ENCODE measurements at regions not wholly inside any gene's neighbourhood (a gene's known extent, or its start where the extent isn't known, plus 50 kb on each side); places are given as distances from the start of the nearest gene placed in this dataset.

GRCh38 chr11:115036406-115037180 is 358.3 kb downstream of the NXPE2 start:
- Histone ChIP-seq H3K27me3 (ENCODE audit: insufficient read depth, low read length) (no peaks in the 10 kb centered on the region), H3K4me1 (ENCODE audit: control insufficient read depth in 1 of 2, insufficient read depth in 2 of 2, low read length in 2 of 2) (no peaks in the 10 kb centered on the region), H3K9ac (ENCODE audit: low read length) (no peak overlapping the region), H3K36me3 (ENCODE audit: control insufficient read depth in 1 of 2, insufficient read depth in 2 of 2, low read length in 2 of 2) (no peaks in the 10 kb centered on the region), H3K27ac (ENCODE audit: low read depth, low read length) (no peak overlapping the region), H3K9me3 (ENCODE audit: control insufficient read depth in 1 of 2, insufficient read depth in 1 of 2, low read depth in 1 of 2, low read length in 2 of 2) (peaks cover 0 to 4% of the 10 kb centered on the region in 2 experiments; a peak in 2 of 4 replicates), H3K9me2 (ENCODE audit: insufficient read depth) (no peaks in the 10 kb centered on the region), H4K20me1 (ENCODE audit: insufficient read depth) (no peaks in the 10 kb centered on the region), H3K4me2 (ENCODE audit: low read length) (no peak overlapping the region), H3K4me3 (replicated peaks in 1 of 2; ENCODE audit: low read depth in 1 of 2, low read length in 2 of 2) (no peak overlapping the region), H2AFZ (ENCODE audit: low read depth, low read length, poor library complexity, severe bottlenecking) (no peak overlapping the region), H3K79me2 (ENCODE audit: insufficient read depth, low read length) (no peaks in the 10 kb centered on the region)
- ATAC-seq (no peak), DNase-seq (ENCODE audit: low read depth, low spot score) (no peak)
- TF ChIP-seq ELF1 (IDR thresholded peaks at IDR 0.05; ENCODE audit: borderline replicate concordance, low read depth), result no peak
- no peak for TF ChIP-seq YY1 (IDR thresholded peaks at IDR 0.05; ENCODE audit: extremely low read depth, insufficient replicate concordance, low read depth, low read length)
- no peak for TF ChIP-seq EZH2 (IDR thresholded peaks at IDR 0.05)
- no peak for TF ChIP-seq SRF (IDR thresholded peaks at IDR 0.05; ENCODE audit: low read depth)
- TF ChIP-seq ZBTB33 (IDR thresholded peaks at IDR 0.05; ENCODE audit: extremely low read depth, insufficient replicate concordance, low read length), result no peak
- TF ChIP-seq POLR2AphosphoS5 (IDR thresholded peaks at IDR 0.05; ENCODE audit: low read depth, low read length), result no peak
- no peak for TF ChIP-seq RAD21 (IDR thresholded peaks at IDR 0.05; ENCODE audit: low read depth)
- TF ChIP-seq FOSL1 (IDR thresholded peaks at IDR 0.05; ENCODE audit: low read depth), result no peak
- TF ChIP-seq CBX3 (IDR thresholded peaks at IDR 0.05; ENCODE audit: low read depth), result no peak
- TF ChIP-seq REST (IDR thresholded peaks at IDR 0.05; ENCODE audit: low read depth), result no peak
- no peak for TF ChIP-seq ZFX (IDR thresholded peaks at IDR 0.05)
- no peak for TF ChIP-seq SP1 (IDR thresholded peaks at IDR 0.05; ENCODE audit: low read depth)
- no peak for TF ChIP-seq ZNF274 (IDR thresholded peaks at IDR 0.05; ENCODE audit: low read depth, low read length)
- no TSS peak for BruUV-seq (replicated peaks)
- intact Hi-C loops (cut with micrococcal nuclease), result no loop called here
- RAD21 ChIA-PET (ENCODE audit: low non-redundant PET in 1 of 2, low total read pairs in 2 of 2, uncharacterized antibody in 2 of 2, unreplicated experiment in 2 of 2), result no interaction called here
- POLR2A ChIA-PET, result no interaction called here
- CTCF ChIA-PET, result no interaction called here

Measured in HCT116 (cell line).